ENCODE measurements at regions not wholly inside any gene's neighbourhood (a gene's known extent, or its start where the extent isn't known, plus 50 kb on each side); places are given as distances from the start of the nearest gene placed in this dataset.

DNA sequence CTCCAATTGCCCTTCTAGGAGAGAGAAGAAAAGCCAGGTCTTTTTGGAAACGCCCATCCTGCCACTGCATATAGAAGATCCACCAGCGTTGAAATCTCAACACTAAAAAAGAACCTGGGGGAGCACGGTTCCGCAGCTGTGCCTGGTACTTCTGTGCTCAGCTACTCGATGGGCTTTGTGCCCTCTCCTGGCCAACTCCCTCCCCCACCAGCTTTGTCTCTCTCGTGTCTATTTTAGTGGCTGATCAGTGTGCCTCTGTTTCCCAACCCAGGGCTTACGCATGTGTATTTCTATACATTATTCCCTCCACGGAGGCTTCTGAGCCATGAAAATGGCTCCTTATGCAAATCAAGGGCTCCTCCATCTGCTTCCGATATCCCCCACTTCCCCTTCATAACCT, 83.5 kb downstream of the RBFOX3 start:
- TF ChIP-seq, protein P1, sequence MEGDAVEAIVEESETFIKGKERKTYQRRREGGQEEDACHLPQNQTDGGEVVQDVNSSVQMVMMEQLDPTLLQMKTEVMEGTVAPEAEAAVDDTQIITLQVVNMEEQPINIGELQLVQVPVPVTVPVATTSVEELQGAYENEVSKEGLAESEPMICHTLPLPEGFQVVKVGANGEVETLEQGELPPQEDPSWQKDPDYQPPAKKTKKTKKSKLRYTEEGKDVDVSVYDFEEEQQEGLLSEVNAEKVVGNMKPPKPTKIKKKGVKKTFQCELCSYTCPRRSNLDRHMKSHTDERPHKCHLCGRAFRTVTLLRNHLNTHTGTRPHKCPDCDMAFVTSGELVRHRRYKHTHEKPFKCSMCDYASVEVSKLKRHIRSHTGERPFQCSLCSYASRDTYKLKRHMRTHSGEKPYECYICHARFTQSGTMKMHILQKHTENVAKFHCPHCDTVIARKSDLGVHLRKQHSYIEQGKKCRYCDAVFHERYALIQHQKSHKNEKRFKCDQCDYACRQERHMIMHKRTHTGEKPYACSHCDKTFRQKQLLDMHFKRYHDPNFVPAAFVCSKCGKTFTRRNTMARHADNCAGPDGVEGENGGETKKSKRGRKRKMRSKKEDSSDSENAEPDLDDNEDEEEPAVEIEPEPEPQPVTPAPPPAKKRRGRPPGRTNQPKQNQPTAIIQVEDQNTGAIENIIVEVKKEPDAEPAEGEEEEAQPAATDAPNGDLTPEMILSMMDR (IDR thresholded peaks at IDR 0.05; ENCODE audit: low read depth, low read length) = no peak
- no peak for TF ChIP-seq MYC (IDR thresholded peaks at IDR 0.05; ENCODE audit: low read depth, low read length)
- TF ChIP-seq, protein P2, sequence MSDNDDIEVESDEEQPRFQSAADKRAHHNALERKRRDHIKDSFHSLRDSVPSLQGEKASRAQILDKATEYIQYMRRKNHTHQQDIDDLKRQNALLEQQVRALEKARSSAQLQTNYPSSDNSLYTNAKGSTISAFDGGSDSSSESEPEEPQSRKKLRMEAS (IDR thresholded peaks at IDR 0.05; ENCODE audit: low read depth, low read length) = no peak
